Heart left ventricle (tissue), 16 donors: ENCODE measurements at regions not wholly inside any gene's neighbourhood (a gene's known extent, or its start where the extent isn't known, plus 50 kb on each side); places are given as distances from the start of the nearest gene placed in this dataset.
A peak's percentile ranks its signal among the peaks of the same experiment; 100 is the strongest.

Experiments used
- ATAC-seq, 4 donors: fragments of 200-7000 bp; cut with Tn5 transposase; one replicate each; pipeline ENCODE4 v1.9.1; 2020 to 2022; ENCODE audit warnings: moderate library complexity in 4 of 4, mild to moderate bottlenecking in 3 of 4, moderate number of reproducible peaks in 1 of 4
- DNase-seq, 5 donors: peaks; one replicate each; pipeline ENCODE4 v3.0.0-alpha.2; 2020
- H3K27ac ChIP-seq, 12 donors: fragments of 200-600 bp; sonication (generic) in 4 of 12; one replicate each; pipeline versions ENCODE4 v1.5.0 to v1.8.0; 2016 to 2022; ENCODE audit warnings: mild to moderate bottlenecking in 2 of 12
- H3K27me3 ChIP-seq, 9 donors: fragments of 200-600 bp; sonication (generic) in 2 of 9; one replicate each; pipeline versions ENCODE4 v1.5.1 to v1.8.0; 2016 to 2022; ENCODE audit warnings: mild to moderate bottlenecking in 3 of 9
- H3K36me3 ChIP-seq, 9 donors: fragments of 200-600 bp; sonication (generic) in 2 of 9; one replicate each; pipeline versions ENCODE4 v1.5.0 to v1.8.0; 2018 to 2022; ENCODE audit warnings: mild to moderate bottlenecking in 2 of 9
- H3K4me1 ChIP-seq, 12 donors: fragments of 200-600 bp; sonication (generic) in 4 of 12; one replicate each; pipeline versions ENCODE4 v1.5.0 to v1.8.0; 2016 to 2022; ENCODE audit warnings: mild to moderate bottlenecking in 3 of 12
- H3K4me3 ChIP-seq, 12 donors: fragments of 200-600 bp; sonication (generic) in 4 of 12; one replicate each; pipeline versions ENCODE4 v1.5.0 to v1.8.0; 2017 to 2022; ENCODE audit warnings: mild to moderate bottlenecking in 9 of 12, moderate library complexity in 4 of 12
- H3K9me3 ChIP-seq, 12 donors: fragments of 200-600 bp; sonication (generic) in 4 of 12; one replicate each; pipeline versions ENCODE4 v1.5.0 to v1.8.0; 2016 to 2022; ENCODE audit warnings: mild to moderate bottlenecking in 1 of 12
- CTCF ChIP-seq, 12 donors: fragments of 200-600 bp; sonication (generic) in 4 of 12; IDR thresholded peaks; one replicate each; pipeline versions ENCODE4 v1.5.0 to v1.8.0; 2018 to 2022; ENCODE audit warnings: antibody characterized with exemption in 12 of 12, mild to moderate bottlenecking in 5 of 12
- POLR2A ChIP-seq, 2 donors: fragments of 450-650 bp; IDR thresholded peaks; one replicate each; pipeline ENCODE4 v1.6.1; 2017; ENCODE audit warnings: antibody characterized with exemption in 2 of 2, mild to moderate bottlenecking in 2 of 2, moderate library complexity in 2 of 2
- WGBS, 4 donors: extraction: QIAGEN DNeasy Blood & Tissue Kit in 2 of 4; methylation state at CpG; one replicate each; pipeline versions ENCODE4 v1.1.5 to v1.1.7; 2013 to 2018; 5-methylcytosine and 5-hydroxymethylcytosine counted together
- intact Hi-C, 10 donors: fragments of 100-400 bp; cut with DNase I; formaldehyde crosslinking; loops; one replicate each; pipeline versions ENCODE4 v1.11.1 to v1.14.2; 2022
- donor health status: ischemic (EF 13 %, LVEDD 7.1; RV severe dilation, severe dysfunction).
- donor health status: healthy with polysubstance abuse.
- donor health status: DM: no; HTN: yes; CAD: no.
- donor health status: DM: no; HTN: no; CAD: no.
- donor health status: ischemic (EF 25% LVEDD 6.9; RV normal size, moderate dysfunction).
- donor health status: ischemic (EF 25% LVEDD 5.7; RV mildly dilated, moderate dysfunction).
- donor health status: healthy.
- donor health status: DM: yes; HTN: yes; CAD: no.
- donor health status: ischemic (EF 35%, LVEDD 5.7; RV mildly dilated, moderate dysfunction).
- donor health status: nonischemic (EF 11% LVEDD 7.7; RV severe dilation, severe dysfunction).
- donor health status: DM: yes; HTN: yes; CAD: no.
- donor health status: PGD.
- donor health status: ischemic (EF 29% LVEDD 5.4; RV normal size, mild dysfunction).
- donor health status: nonischemic (EF 23%, LVEDD 6.1; RV moderate dilation, normal function).

DNA sequence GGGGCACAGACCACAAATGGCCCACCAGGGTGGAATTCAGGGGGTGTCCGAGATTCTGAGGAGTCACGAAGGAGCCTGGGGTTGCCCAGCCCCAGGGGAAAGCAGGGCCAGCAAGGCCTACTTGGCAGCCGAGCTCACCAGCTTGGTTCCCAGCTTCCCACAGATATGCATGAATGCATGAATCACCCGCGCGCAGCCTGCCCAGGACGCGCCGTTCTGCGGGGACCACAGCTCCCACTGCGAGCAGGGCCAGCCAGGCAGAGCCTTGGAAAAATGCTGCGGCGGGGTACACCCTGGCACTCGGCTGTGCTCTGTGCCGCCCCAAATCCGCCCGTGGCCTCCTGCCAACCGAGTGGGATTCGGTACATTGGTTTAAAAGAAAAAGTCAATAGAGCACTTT is 211.0 kb downstream of the NFATC2 start:
- no peak for TF ChIP-seq CTCF (IDR thresholded peaks at IDR 0.05)
- no peak for TF ChIP-seq POLR2A (IDR thresholded peaks at IDR 0.05)
- ATAC-seq (no peak), DNase-seq (no peak)
- intact Hi-C loops: no loop called here
- no peaks in the 10 kb centered on the region for H3K36me3 ChIP-seq
- no peaks in the 10 kb centered on the region for H3K9me3 ChIP-seq
- H3K27ac ChIP-seq: no peak overlapping the region
- no peaks in the 10 kb centered on the region for H3K4me1 ChIP-seq
- WGBS, 4 donors: 88 to 93% (median 91%) methylated on average over 19 of the region's 19 CpGs
- H3K4me3 ChIP-seq: no peak overlapping the region
- H3K27me3 ChIP-seq: no peaks in the 10 kb centered on the region

- WGBS, 4 donors: 92 to 95% (median 94%) methylated on average over 1 of the region's 1 CpG
- no peak overlapping the region for H3K27ac ChIP-seq
- ATAC-seq: no peak
- H3K4me1 ChIP-seq: no peaks in the 10 kb centered on the region
- DNase-seq: no peak
- H3K36me3 ChIP-seq: no peaks in the 10 kb centered on the region
- peaks cover 0 to 11% (median 0%) of the 10 kb centered on the region in 9 donors for H3K27me3 ChIP-seq
- TF ChIP-seq CTCF (IDR thresholded peaks at IDR 0.05) (no peak), POLR2A (IDR thresholded peaks at IDR 0.05) (no peak)
- H3K4me3 ChIP-seq: no peak overlapping the region
- intact Hi-C loops: loop anchor here in 1 of 10 donors (5.0 to 10.0 kb wide), 2 partner anchors 343 to 535 kb away; partner anchors contain the start of gene BCAS4
- peaks cover 0 to 8% (median 0%) of the 10 kb centered on the region in 12 donors for H3K9me3 ChIP-seq
Measured at GRCh38 chr20:51329845-51330244, 212.7 kb downstream of the NFATC2 start.

DNA sequence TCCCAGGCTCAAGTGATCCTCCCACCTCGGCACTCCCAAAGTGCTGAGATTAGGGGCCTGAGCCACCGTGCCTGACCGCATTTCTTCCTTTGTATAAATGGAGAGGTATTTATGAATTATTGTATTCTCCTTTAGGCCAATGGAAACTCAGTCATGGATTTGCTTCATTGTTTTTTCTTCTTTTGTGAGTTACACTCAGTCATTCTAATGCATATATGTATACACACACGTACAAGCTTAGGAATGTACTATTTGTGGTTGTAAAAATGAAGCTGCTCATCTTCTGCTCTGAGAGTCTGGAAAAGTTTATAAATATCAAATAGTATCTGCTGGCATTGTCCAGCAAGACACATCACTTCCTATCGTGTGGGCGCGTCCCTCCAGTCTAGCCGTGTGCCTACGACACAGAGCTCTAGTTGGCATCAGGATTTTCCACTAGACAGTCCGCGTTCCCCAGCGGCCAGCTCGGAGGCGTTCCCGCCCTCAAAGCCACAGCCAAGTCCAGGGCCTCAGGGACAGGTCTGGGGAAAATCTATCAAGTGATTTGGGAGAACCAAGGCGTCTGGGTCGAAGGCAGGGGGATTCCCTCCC is 215.2 kb downstream of the NFATC2 start:
- Histone ChIP-seq H3K27ac (no peak overlapping the region), H3K9me3 (peaks cover 0 to 9% (median 0%) of the 10 kb centered on the region in 12 donors), H3K4me3 (no peak overlapping the region), H3K4me1 (no peaks in the 10 kb centered on the region), H3K36me3 (no peaks in the 10 kb centered on the region), H3K27me3 (peaks cover 0 to 16% (median 0%) of the 10 kb centered on the region in 9 donors)
- DNase-seq (no peak), ATAC-seq (no peak)
- TF ChIP-seq POLR2A (IDR thresholded peaks at IDR 0.05) (no peak), CTCF (IDR thresholded peaks at IDR 0.05) (no peak)
- WGBS, 4 donors: 62 to 74% (median 70%) methylated on average over 17 of the region's 17 CpGs
- intact Hi-C loops: loop anchor here in 1 of 10 donors (5.0 to 10.0 kb wide), 2 partner anchors 340 to 533 kb away; partner anchors contain the start of gene BCAS4

- H3K27me3 ChIP-seq: peaks cover 0 to 16% (median 0%) of the 10 kb centered on the region in 9 donors
- TF ChIP-seq POLR2A (IDR thresholded peaks at IDR 0.05) (no peak), CTCF (IDR thresholded peaks at IDR 0.05) (peak in 11 of 12 donors; percentile 14 to 75 (median 38))
- H3K4me1 ChIP-seq: no peaks in the 10 kb centered on the region
- H3K4me3 ChIP-seq: no peak overlapping the region
- H3K9me3 ChIP-seq: peaks cover 0 to 9% (median 0%) of the 10 kb centered on the region in 12 donors
- ATAC-seq: no peak
- intact Hi-C loops: loop anchor here in 1 of 10 donors (5.0 to 10.0 kb wide), 2 partner anchors 339 to 532 kb away; partner anchors contain the start of gene BCAS4
- peak in 1 of 5 donors; percentile 36 for DNase-seq
- WGBS, 4 donors: 42 to 57% (median 51%) methylated on average over 4 of the region's 4 CpGs
- H3K36me3 ChIP-seq: no peaks in the 10 kb centered on the region
- H3K27ac ChIP-seq: no peak overlapping the region
Measured at GRCh38 chr20:51326201-51326819, 216.2 kb downstream of the NFATC2 start.
